Breast epithelium (tissue), 4 donors: ENCODE measurements at regions not wholly inside any gene's neighbourhood (a gene's known extent, or its start where the extent isn't known, plus 50 kb on each side); places are given as distances from the start of the nearest gene placed in this dataset.

Experiments used
- DNase-seq, 2 donors: peaks; one replicate each; pipeline ENCODE4 v3.0.0-alpha.2; 2019; ENCODE audit warnings: low spot score in 2 of 2
- H3K27ac ChIP-seq, 2 donors: fragments of 200-600 bp; sonication (generic) in 1 of 2; one replicate each; pipeline ENCODE4 v1.5.1; 2016 to 2019; ENCODE audit warnings: mild to moderate bottlenecking in 1 of 2
- H3K27me3 ChIP-seq, 2 donors: fragments of 200-600 bp; sonication (generic) in 1 of 2; one replicate each; pipeline versions ENCODE4 v1.5.1 to v1.6.0; 2017 to 2019; ENCODE audit warnings: control low read depth in 1 of 2, mild to moderate bottlenecking in 1 of 2
- H3K36me3 ChIP-seq: fragments of 200-600 bp; one replicate; pipeline ENCODE4 v1.5.1; 2019
- H3K4me1 ChIP-seq, 2 donors: fragments of 200-600 bp; sonication (generic); one replicate each; pipeline ENCODE4 v1.5.1; 2016 to 2019; ENCODE audit warnings: control low read depth in 1 of 2
- H3K4me3 ChIP-seq, 3 donors: fragments of 200-600 bp; sonication (generic); 1 replicate in 2 of 3; 2 replicates in 1 of 3; pipeline ENCODE4 v1.5.1; 2016 to 2019; ENCODE audit warnings: mild to moderate bottlenecking in 3 of 3, moderate library complexity in 2 of 3
- H3K9me3 ChIP-seq, 2 donors: fragments of 200-600 bp; sonication (generic) in 1 of 2; one replicate each; pipeline ENCODE4 v1.5.1; 2016 to 2019; ENCODE audit warnings: control low read depth in 1 of 2
- CTCF ChIP-seq, 3 donors: fragments of 450-650 bp; IDR thresholded peaks; one replicate each; pipeline ENCODE4 v1.5.1; 2016 to 2017; ENCODE audit warnings: antibody characterized with exemption in 3 of 3, mild to moderate bottlenecking in 3 of 3, moderate library complexity in 3 of 3
- POLR2A ChIP-seq: fragments of 450-650 bp; IDR thresholded peaks from one replicate; pipeline ENCODE4 v1.6.1; 2016; ENCODE audit warnings: antibody characterized with exemption, mild to moderate bottlenecking, moderate library complexity
- POLR2AphosphoS5 ChIP-seq, 3 donors: sonication (generic); formaldehyde crosslinking; IDR thresholded peaks; one replicate each; pipeline ENCODE4 v1.6.1; 2017; ENCODE audit warnings: antibody characterized with exemption in 3 of 3
- intact Hi-C: fragments of 100-400 bp; cut with DNase I; formaldehyde crosslinking; loops from one replicate; pipeline ENCODE4 v1.15.1; 2023; ENCODE audit warnings: low total_unique reads

GRCh38 chr3:65019443-65020055 lies 331.7 kb upstream of the ADAMTS9 start:
- no peak for TF ChIP-seq POLR2A
- TF ChIP-seq POLR2AphosphoS5 (IDR thresholded peaks at IDR 0.05), result no peak
- TF ChIP-seq CTCF (IDR thresholded peaks at IDR 0.05), result no peak
- Histone ChIP-seq H3K4me3 (no peak overlapping the region), H3K27ac (no peak overlapping the region), H3K4me1 (no peaks in the 10 kb centered on the region), H3K36me3 (no peaks in the 10 kb centered on the region), H3K27me3 (no peaks in the 10 kb centered on the region), H3K9me3 (no peaks in the 10 kb centered on the region)
- intact Hi-C loops, result no loop called here
- DNase-seq, result no peak

- no peaks in the 10 kb centered on the region for H3K9me3 ChIP-seq
- TF ChIP-seq POLR2AphosphoS5 (IDR thresholded peaks at IDR 0.05) (no peak), POLR2A (no peak), CTCF (IDR thresholded peaks at IDR 0.05) (no peak)
- no peaks in the 10 kb centered on the region for H3K27me3 ChIP-seq
- H3K4me1 ChIP-seq, result no peaks in the 10 kb centered on the region
- intact Hi-C loops, result no loop called here
- H3K36me3 ChIP-seq, result no peaks in the 10 kb centered on the region
- H3K4me3 ChIP-seq, result no peak overlapping the region
- H3K27ac ChIP-seq, result no peak overlapping the region
- DNase-seq, result no peak
These were observed 331.0 kb upstream of the ADAMTS9 start for GRCh38 chr3:65018801-65019200.

GRCh38 chr3:65017359-65017758 lies 329.6 kb upstream of the ADAMTS9 start:
- Histone ChIP-seq H3K9me3 (no peaks in the 10 kb centered on the region), H3K27me3 (no peaks in the 10 kb centered on the region), H3K27ac (no peak overlapping the region), H3K4me1 (no peaks in the 10 kb centered on the region), H3K36me3 (no peaks in the 10 kb centered on the region), H3K4me3 (no peak overlapping the region)
- intact Hi-C loops, result no loop called here
- DNase-seq, result no peak
- no peak for TF ChIP-seq POLR2A
- TF ChIP-seq CTCF (IDR thresholded peaks at IDR 0.05), result no peak
- TF ChIP-seq POLR2AphosphoS5 (IDR thresholded peaks at IDR 0.05), result no peak

GRCh38 chr3:65015711-65016110 lies 327.9 kb upstream of the ADAMTS9 start:
- Histone ChIP-seq H3K36me3 (no peaks in the 10 kb centered on the region), H3K27ac (no peak overlapping the region), H3K27me3 (no peaks in the 10 kb centered on the region), H3K4me1 (no peaks in the 10 kb centered on the region), H3K4me3 (no peak overlapping the region), H3K9me3 (no peaks in the 10 kb centered on the region)
- TF ChIP-seq CTCF (IDR thresholded peaks at IDR 0.05), result no peak
- TF ChIP-seq POLR2AphosphoS5 (IDR thresholded peaks at IDR 0.05), result no peak
- TF ChIP-seq POLR2A, result no peak
- no peak for DNase-seq
- intact Hi-C loops, result no loop called here

GRCh38 chr3:65013053-65013452 lies 325.3 kb upstream of the ADAMTS9 start:
- H3K9me3 ChIP-seq, result no peaks in the 10 kb centered on the region
- no peaks in the 10 kb centered on the region for H3K4me1 ChIP-seq
- H3K36me3 ChIP-seq, result no peaks in the 10 kb centered on the region
- H3K27ac ChIP-seq, result no peak overlapping the region
- no peak overlapping the region for H3K4me3 ChIP-seq
- no peak for DNase-seq
- intact Hi-C loops, result no loop called here
- TF ChIP-seq CTCF (IDR thresholded peaks at IDR 0.05) (no peak), POLR2A (no peak)
- H3K27me3 ChIP-seq, result no peaks in the 10 kb centered on the region
